HG02973 (cell line): ENCODE measurements at regions not wholly inside any gene's neighbourhood (a gene's known extent, or its start where the extent isn't known, plus 50 kb on each side); places are given as distances from the start of the nearest gene placed in this dataset.
"Not testable (repeated sequence)": the region's sequence is repeated elsewhere in the genome, so short reads cannot be mapped to it uniquely, and the experiment has no call there.

ENCODE experiments used
- ATAC-seq: cut with Tn5 transposase; IDR thresholded peaks from one replicate; pipeline ENCODE4 v1.9.1; 2021; ENCODE audit warnings: moderate library complexity; ENCODE audit not compliant: unreplicated experiment

DNA sequence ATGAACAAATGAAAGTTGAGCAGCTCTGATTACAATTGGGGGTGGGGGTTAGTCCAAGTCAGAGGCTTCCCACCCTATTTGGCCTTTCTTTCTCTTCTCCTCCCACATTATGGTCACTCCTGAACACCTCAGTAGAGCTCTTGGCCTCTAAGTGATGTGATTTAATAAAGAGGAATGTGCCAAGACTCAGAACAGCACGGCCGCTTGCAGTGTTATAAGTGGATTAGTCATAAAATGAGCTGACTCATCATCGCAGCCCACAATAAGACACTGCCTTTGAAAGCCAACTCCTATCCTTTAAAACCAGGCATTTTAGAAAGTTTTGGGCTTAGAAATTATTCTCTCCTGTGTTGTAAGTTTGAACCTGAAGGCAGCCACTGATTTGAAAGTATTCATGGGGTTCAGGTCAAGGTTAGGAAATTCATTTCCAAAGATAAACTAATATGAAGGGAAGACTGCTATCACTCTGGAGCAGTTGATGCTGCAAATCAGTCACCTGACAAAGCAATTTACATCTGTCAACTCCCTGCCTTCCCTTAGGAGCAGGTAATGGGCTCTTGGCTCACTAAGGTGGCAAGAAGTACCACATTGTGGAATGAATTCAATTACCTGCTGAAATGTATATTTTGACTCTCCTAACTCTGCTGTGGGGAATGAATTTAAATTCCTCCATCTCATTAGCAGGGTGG, 283.6 kb upstream of the NMUR2 start:
- no peak for ATAC-seq

DNA sequence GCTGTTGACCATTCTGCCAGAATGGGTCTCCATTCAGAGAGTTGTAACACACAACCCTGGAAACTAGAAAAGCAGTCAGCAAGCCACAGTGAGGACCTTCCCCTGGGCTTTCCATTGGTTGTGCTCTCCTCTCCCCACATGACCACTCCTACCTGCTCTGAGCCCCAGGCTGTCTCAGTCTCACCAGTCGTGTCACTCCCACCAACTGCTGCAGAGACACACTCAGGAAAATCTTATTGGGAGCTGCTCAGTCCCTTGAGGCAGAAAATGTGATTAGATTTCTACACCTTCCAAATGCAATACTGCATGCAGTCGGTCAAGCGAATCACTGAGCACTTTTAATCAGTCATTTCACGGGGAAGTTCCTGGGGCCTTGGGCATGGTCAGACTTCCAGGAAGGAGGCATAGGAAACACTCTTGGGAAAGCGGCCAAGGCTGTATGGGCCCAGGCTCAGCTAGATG, 284.2 kb upstream of the NMUR2 start:
- no peak for ATAC-seq

DNA sequence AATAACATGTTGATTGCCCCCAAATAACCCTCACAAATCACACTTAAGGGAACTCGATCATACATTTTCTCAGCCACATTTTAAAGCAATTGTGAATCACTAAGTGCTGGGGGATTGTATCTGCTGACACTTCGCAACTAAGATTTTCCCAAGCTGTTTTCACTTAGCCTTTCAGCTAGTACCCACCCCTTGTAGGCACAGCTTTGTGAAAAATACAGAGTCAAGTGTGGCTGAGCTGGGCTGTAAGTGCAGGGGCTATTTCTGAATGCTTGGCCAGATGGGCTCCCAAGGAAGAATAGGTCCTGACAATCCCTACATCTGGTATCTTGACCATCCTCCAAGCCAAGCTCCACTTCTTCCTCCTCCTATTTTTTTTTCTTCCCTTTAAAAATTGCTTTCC, 289.2 kb upstream of the NMUR2 start:
- ATAC-seq: no peak

GRCh38 chr5:152701305-152701949, 296.3 kb upstream of the NMUR2 start:
- no peak for ATAC-seq

- ATAC-seq: no peak
Measured at GRCh38 chr5:152704286-152704685, 299.2 kb upstream of the NMUR2 start.

DNA sequence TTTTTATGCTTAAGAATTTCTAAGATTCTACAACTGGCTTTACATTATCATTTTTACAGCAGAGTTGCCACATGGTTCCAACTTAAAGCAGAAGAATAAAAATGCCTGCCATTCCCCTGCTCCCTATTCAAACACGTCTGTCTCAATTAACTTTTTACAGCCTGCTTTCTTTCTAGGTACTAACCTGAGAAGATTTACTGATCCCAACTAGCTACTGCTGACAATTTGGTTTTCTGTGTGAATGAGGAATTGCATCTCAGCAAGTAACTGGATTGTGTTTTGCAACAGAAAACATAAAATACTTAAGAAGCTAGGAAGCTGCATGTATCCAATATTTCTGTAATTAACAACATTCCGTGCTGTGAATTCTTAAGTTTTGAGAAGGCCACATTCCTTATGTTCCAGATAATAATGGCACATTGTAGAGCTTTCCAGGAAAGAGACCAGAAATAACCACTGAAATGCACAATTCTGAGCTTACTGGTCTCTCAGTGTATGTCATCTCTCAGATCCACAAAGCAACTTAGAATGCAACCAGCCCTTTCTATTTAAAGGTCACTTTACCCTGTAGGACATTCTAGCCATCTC, 306.8 kb upstream of the NMUR2 start:
- no peak for ATAC-seq

DNA sequence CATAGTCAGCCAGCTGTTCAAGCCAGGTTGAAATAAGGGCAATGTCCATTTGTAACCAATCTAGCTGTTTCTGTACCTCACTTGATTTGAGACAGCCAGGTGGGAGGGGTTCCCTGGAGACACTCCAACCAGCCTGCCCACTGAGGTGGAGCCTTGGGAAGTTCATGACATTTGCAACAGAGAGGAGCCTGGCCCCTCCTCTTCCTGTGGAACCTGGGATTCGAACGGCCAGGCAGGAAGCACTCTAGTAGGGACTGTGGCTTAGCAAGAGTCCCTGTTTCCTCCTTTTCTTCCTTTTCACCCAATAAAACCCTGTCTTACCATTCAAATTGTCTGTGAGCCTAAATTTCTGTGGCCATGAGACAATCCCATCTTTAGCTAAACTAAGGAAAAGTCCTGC, 312.3 kb upstream of the NMUR2 start:
- no peak for ATAC-seq

DNA sequence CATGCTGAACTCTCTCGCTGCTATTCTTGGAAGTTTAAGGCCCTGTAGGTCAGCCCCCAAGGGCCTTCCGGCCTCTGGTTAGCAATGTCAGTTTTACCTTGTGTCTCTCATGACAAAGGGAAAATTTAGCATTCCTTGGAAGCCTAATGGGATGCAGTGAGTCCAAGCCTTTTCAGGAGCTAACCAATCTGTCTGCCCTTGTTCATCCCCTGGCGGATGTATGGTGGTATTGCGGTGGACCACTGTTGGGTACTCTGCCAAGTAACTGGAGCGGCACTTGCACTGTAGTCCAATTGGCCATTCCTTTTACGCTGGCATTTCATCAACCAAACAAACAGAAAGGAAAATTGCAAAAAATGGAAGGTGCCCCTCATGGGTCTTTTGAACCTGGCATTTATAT, 318.4 kb upstream of the NMUR2 start:
- ATAC-seq: no peak

DNA sequence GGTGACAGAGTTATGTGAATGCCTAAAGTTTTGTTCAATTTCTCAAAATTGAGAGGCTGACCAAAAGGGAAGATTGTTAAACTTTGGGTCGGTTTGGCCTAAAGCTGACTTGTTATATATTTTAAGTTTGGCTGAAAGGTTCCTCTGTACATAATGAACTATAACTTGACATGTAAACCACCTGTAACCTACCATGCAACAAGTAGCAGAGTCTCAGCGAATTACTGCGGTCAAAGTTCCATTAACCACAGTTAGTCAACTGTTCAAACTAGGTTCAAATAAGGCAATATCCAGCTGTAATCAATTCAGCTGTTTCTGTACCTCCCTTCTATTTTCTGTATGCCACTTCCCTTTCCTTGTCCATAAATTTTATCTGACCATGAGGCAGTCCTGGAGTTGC, 325.1 kb upstream of the NMUR2 start:
- no peak for ATAC-seq

DNA sequence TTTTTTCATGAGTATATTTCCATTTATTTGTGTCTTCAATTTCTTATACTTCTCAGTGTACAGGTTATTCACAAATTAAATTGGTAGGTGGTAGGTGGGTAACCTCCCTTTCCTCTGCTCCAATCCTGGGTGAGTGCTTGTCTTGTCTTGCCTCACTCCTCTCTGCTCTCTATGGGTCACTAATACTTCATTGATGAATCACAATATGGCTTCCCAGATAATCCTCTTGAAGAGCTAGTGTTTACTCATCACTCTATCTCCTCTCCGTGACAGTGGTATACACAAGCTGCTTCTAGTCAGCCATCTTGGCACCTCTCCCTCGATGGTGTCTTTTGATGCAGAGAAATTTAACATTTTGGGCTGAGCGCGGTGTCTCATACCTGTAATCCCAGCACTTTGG, 331.8 kb upstream of the NMUR2 start:
- no peak for ATAC-seq

DNA sequence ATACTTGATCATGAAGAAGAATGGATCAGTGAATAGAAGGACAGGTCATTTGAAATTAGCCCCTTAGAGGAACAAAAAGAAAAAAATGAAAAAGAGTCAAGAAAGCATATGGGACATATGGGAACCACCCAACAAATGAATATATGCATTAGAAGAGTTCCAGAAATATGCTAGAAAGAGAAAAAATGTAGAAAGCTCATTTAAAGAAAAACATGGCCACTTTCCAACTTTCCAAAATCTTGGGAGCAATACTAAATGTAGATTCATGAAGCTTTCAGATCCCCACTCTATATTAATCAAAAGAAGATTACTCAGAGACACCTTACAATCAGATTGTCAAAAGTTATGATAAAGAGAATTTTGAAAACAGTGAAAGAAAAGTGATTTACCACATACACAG, 334.8 kb upstream of the NMUR2 start:
- no peak for ATAC-seq

GRCh38 chr5:152741126-152741525, 336.0 kb upstream of the NMUR2 start:
- not testable (repeated sequence) for ATAC-seq

DNA sequence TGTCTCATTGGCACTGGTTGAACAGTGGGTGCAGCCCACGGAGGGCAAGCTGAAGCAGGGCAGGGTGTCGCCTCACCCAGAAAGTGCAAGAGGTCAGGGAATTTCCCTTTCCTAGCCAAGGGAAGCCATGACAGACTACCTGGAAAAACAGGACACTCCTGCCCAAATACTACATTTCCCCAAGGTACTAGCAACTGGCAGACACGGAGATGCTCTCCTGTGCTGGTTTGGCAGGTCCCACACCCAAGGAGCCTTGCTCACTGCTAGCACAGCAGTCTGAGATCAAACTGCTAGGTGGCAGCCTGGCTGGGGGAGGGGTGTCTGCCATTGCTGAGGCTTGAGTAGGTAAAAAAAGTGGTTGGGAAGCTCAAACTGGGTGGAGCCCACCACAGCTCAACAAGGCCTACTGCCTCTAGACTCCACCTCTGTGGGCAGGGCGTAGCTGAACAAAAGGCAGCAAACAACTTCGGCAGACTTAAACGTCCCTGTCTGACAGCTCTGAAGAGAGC, 382.7 kb upstream of the NMUR2 start:
- ATAC-seq: not testable (repeated sequence)

- no peak for ATAC-seq
Measured at GRCh38 chr5:152801886-152802285, 396.8 kb upstream of the NMUR2 start.

- no peak for ATAC-seq
Measured at GRCh38 chr5:152804179-152804578, 399.1 kb upstream of the NMUR2 start.

DNA sequence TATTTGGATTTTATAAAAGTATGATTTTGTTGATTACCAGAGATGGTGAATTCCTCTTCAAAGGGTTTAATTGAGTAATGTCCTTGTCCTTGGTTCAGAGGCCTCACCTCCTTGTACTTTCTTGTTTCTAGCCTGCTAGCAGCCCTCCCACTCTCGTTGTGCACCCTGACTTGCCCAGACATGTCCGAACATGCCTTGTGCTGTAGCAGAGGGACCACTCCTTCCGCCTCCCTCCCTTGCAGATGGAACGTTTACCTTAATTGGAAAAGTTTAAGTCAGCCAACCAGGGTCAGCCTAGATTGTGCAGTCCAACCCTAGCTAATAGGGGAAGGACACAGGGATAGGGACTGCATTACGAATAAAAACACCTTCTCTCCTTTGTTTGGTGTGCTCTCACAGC, 406.9 kb upstream of the NMUR2 start:
- ATAC-seq: no peak

- ATAC-seq: no peak
Measured at GRCh38 chr5:152813526-152813925, 408.4 kb upstream of the NMUR2 start.

- no peak for ATAC-seq
Measured at GRCh38 chr5:152819891-152820290, 414.8 kb upstream of the NMUR2 start.

DNA sequence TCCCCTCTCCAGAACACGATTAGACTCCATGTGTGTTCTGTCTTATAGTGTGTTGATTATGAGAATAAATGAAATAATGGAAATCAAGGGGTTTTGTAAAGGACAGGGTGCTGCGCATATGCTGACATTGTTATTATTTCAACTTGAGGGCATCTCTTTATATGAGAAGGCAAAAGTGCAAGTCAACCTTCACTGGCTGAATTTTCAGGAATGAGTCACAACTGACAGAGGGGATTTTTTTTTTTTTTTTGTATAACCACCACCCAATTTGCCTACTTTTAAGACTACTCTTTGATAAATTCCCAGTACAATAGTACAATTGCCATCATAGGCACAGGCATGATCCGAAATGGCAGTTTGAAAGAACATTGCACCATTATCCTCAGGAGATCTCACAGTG, 419.2 kb upstream of the NMUR2 start:
- no peak for ATAC-seq

- ATAC-seq: no peak
Measured at GRCh38 chr5:152838241-152838786, 433.2 kb upstream of the NMUR2 start.

DNA sequence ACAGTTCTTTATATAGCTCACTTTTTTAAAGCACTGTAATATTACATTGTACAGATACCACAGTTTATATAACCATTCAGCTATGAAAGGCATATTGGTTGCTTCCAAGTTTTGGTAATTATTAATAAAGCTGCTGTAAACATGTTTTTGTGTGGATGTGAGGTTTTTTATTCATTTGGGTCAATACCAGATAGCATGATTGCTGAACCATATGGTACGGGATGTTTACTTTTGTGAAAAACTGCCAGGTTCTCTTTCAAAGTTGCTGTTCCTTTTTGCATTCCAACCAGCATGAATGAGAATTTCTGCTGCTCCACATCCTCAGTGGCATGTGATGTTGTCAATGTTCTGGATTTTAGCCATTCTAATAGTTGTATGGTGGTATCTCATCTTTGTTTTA, 439.6 kb upstream of the NMUR2 start:
- no peak for ATAC-seq

- ATAC-seq: no peak
Measured at GRCh38 chr5:152853361-152853760, 448.3 kb upstream of the NMUR2 start.
